ENCODE measurements at regions not wholly inside any gene's neighbourhood (a gene's known extent, or its start where the extent isn't known, plus 50 kb on each side); places are given as distances from the start of the nearest gene placed in this dataset.

GRCh38 chr11:38143852-38144251, 1545.8 kb upstream of the RAG2 start:
- 63 to 77% (median 66%) methylated on average over 3 of the region's 3 CpGs for WGBS, 5 donors
- TF ChIP-seq POLR2AphosphoS5 (IDR thresholded peaks at IDR 0.05) (no peak), POLR2A (IDR thresholded peaks at IDR 0.05) (no peak), EP300 (IDR thresholded peaks at IDR 0.05) (no peak), CTCF (IDR thresholded peaks at IDR 0.05) (no peak)
- H3K27ac ChIP-seq, result no peak overlapping the region
- H3K9me3 ChIP-seq, result peaks cover 0 to 21% (median 15%) of the 10 kb centered on the region in 4 donors
- no peaks in the 10 kb centered on the region for H3K36me3 ChIP-seq
- intact Hi-C loops (cut with DNase I; ENCODE audit: low total_unique reads), result no loop called here
- no peak for DNase-seq
- H3K4me3 ChIP-seq, result no peak overlapping the region
- no peaks in the 10 kb centered on the region for H3K4me1 ChIP-seq
- no peaks in the 10 kb centered on the region for H3K27me3 ChIP-seq

- Histone ChIP-seq H3K27ac (no peak overlapping the region), H3K27me3 (no peaks in the 10 kb centered on the region), H3K4me3 (no peak overlapping the region), H3K36me3 (no peaks in the 10 kb centered on the region), H3K4me1 (no peaks in the 10 kb centered on the region), H3K9me3 (peaks cover 0 to 18% (median 9%) of the 10 kb centered on the region in 4 donors)
- DNase-seq, result no peak
- 84 to 92% (median 87%) methylated on average over 2 of the region's 2 CpGs for WGBS, 5 donors
- no peak for TF ChIP-seq POLR2AphosphoS5 (IDR thresholded peaks at IDR 0.05)
- TF ChIP-seq CTCF (IDR thresholded peaks at IDR 0.05), result no peak
- TF ChIP-seq EP300 (IDR thresholded peaks at IDR 0.05), result no peak
- TF ChIP-seq POLR2A (IDR thresholded peaks at IDR 0.05), result no peak
- intact Hi-C loops (cut with DNase I; ENCODE audit: low total_unique reads), result no loop called here
These were observed 1540.9 kb upstream of the RAG2 start for GRCh38 chr11:38138972-38139371.

GRCh38 chr11:38136887-38137286, 1538.9 kb upstream of the RAG2 start:
- no peaks in the 10 kb centered on the region for H3K36me3 ChIP-seq
- peaks cover 0 to 18% (median 9%) of the 10 kb centered on the region in 4 donors for H3K9me3 ChIP-seq
- WGBS, 5 donors, result 84 to 96% (median 94%) methylated on average over 6 of the region's 6 CpGs
- no peaks in the 10 kb centered on the region for H3K4me1 ChIP-seq
- H3K27ac ChIP-seq, result no peak overlapping the region
- intact Hi-C loops (cut with DNase I; ENCODE audit: low total_unique reads), result no loop called here
- no peak for DNase-seq
- TF ChIP-seq EP300 (IDR thresholded peaks at IDR 0.05) (no peak), POLR2AphosphoS5 (IDR thresholded peaks at IDR 0.05) (no peak), POLR2A (IDR thresholded peaks at IDR 0.05) (no peak), CTCF (IDR thresholded peaks at IDR 0.05) (no peak)
- H3K27me3 ChIP-seq, result no peaks in the 10 kb centered on the region
- no peak overlapping the region for H3K4me3 ChIP-seq

- no peak overlapping the region for H3K4me3 ChIP-seq
- no peaks in the 10 kb centered on the region for H3K36me3 ChIP-seq
- no peak overlapping the region for H3K27ac ChIP-seq
- intact Hi-C loops (cut with DNase I; ENCODE audit: low total_unique reads), result no loop called here
- H3K9me3 ChIP-seq, result peaks cover 0 to under 1% (median under 1%) of the 10 kb centered on the region in 4 donors
- TF ChIP-seq CTCF (IDR thresholded peaks at IDR 0.05) (no peak), POLR2A (IDR thresholded peaks at IDR 0.05) (no peak), POLR2AphosphoS5 (IDR thresholded peaks at IDR 0.05) (no peak), EP300 (IDR thresholded peaks at IDR 0.05) (no peak)
- 27 to 39% (median 38%) methylated on average over 1 of the region's 1 CpG for WGBS, 5 donors
- no peaks in the 10 kb centered on the region for H3K27me3 ChIP-seq
- H3K4me1 ChIP-seq, result no peaks in the 10 kb centered on the region
- no peak for DNase-seq
These were observed 1533.5 kb upstream of the RAG2 start for GRCh38 chr11:38131535-38131934.

Measured in stomach (tissue), 8 donors.